CD4-positive, alpha-beta T cell treated with Interleukin-17A for 4 hours (primary cell): ENCODE measurements at regions not wholly inside any gene's neighbourhood (a gene's known extent, or its start where the extent isn't known, plus 50 kb on each side); places are given as distances from the start of the nearest gene placed in this dataset.
"Not testable (repeated sequence)": the region's sequence is repeated elsewhere in the genome, so short reads cannot be mapped to it uniquely, and the experiment has no call there.

Experiments used
- DNase-seq: peaks from one replicate; pipeline ENCODE4 v3.0.0-alpha.2; 2020; ENCODE audit warnings: mixed read lengths

DNA sequence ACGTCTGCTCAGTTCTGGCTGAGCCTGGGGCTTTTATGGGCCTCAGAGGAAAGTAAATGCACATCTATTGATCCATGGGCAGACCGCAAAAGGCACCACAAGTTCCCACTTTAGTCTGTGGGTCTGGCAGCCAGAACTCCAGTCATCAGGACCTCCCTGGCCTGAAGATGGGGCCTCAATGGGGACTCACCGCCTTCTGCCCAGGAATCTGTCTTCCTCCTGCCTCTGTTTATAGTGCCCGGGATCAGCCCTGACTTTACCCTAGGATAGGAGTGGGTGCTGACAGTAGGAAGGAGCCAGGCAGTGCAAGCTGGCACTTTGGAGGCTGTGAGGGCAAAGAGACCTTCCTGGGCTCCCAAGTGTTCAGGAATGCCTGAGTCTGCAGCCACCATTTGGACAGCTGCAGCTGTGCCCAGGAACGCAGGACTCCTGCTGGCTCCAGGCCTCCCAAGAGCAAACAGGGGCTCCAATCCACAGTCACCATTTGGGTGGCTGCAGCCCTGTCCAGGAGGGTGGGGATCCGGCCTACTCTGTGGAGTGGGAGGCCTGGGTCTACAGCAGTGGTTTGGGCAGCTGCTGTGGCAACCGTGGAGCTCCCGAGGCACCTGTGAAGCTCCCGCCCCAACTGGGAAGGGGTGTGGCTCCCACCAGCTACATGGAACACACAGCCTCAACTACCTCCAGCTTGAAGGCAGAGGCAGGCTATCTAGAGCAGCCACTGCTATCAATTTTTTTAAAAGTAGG lies 1440.9 kb upstream of the ADGRL3 start:
- DNase-seq = no peak

- DNase-seq = no peak
These were observed 1437.8 kb upstream of the ADGRL3 start for GRCh38 chr4:59762344-59762743.

- DNase-seq = no peak
These were observed 1429.4 kb upstream of the ADGRL3 start for GRCh38 chr4:59770601-59771264.

GRCh38 chr4:59772641-59773139 lies 1427.4 kb upstream of the ADGRL3 start:
- DNase-seq = no peak

DNA sequence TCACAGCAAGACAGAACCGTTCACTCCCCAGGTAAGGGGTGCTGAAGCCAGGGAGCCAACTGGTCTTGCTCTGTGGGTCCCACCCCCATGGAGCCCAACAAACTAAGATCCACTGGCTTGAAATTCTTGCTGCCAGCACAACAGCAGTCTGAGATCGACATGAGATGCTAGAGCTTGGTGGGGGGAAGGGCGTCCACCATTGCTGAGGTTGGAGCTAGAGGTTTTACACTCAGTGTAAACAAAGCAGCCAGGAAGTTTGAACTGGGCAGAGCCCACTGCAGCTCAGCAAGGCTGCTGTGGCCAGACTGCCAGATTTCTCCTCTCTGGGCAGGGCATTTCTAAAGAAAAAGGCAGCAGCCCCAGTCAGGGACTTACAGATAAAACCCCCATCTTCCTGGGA lies 1419.9 kb upstream of the ADGRL3 start:
- not testable (repeated sequence) for DNase-seq

DNA sequence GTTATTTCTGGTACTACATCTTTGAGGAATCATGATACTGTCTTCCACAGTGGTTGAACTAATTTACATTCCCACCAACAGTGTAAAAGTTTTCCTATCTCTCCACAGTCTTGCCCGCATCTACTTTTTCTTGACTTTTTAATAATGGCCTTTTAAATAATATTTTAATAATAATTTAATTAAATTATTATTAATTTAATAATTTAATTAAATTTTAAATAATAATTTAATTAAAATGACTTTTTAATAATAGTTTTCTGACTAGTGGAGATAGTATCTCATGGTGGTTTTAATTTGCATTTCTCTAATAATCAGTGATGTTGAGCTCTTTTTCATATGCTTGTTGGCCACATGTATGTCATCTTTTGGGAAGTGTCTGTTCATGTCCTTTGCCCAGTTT lies 1395.0 kb upstream of the ADGRL3 start:
- no peak for DNase-seq

- DNase-seq = no peak
These were observed 1385.6 kb upstream of the ADGRL3 start for GRCh38 chr4:59814402-59815010.

DNA sequence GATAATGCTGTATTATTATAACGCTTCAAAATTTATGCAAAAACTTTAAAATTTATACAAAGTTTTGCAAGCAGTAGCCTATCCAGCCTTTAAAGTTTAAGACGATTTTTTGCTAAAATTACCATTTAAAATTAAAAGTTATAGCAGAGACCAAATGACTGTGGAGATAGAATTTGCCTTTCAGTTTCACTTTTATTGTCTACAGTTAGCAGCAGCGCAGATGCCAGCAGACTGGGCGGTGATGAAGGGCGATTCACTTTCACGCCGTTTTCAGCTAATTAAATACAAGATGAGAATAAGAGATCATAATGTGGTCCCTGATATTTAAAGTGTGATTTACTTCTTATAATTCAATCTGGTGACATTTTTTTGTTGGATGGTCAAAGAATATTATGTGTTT lies 1381.5 kb upstream of the ADGRL3 start:
- no peak for DNase-seq

DNA sequence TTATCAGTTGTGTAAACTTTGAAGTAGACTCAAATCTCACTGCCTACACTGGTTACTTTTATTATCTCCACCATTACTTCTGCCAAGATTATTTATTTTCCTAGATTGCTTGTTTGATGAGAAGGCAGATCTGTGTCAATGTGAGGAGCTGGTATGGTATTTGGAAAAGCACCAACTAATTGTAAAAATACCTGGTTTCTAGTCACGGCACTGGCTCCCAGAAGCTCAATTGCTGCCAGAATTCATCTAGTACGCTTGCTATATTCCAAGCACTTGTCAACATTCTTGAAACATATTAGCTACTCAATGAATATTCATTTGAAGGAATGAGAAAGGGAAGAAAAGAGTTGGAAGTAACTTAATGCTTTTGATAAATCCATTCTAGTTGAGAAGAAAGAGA lies 1376.8 kb upstream of the ADGRL3 start:
- DNase-seq = no peak

DNA sequence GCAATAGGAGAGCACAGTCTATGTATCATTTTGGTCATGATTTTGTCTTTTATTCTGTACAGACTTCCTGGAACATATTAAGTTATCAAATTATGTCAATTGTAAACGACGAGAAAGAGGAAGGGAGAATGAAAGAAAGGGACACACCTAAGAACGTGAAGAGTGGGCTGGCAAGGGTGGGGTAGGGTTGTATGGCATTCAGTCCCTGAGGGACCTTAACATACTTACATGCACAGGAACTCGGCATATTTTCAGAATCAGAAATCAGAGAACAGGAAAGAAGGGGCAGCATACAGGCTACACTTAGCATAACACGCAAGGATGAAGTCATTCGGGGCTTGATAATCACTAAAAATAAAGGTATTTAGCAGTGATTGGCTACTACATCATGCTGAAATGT lies 1375.0 kb upstream of the ADGRL3 start:
- no peak for DNase-seq

DNA sequence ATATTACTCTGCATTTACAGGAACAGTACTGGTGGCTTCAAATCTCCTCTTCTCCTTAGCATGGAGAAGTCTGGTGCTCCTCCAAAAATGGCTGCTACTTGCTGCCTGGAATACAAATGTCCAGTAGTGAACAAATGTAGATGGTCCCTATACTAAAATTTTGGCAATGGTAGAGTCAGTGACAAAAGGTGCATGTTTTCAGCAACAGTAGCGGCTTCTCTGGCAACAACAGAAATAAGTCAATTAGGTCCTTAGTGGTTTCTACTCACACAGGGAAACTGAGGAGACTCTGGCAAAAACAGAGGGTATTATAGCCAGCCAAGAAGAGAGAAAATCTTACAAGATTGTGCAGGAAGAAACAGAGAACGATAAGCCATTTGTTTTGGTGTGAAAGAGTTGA lies 1368.4 kb upstream of the ADGRL3 start:
- DNase-seq = no peak

GRCh38 chr4:59834943-59835342 lies 1365.2 kb upstream of the ADGRL3 start:
- no peak for DNase-seq

DNA sequence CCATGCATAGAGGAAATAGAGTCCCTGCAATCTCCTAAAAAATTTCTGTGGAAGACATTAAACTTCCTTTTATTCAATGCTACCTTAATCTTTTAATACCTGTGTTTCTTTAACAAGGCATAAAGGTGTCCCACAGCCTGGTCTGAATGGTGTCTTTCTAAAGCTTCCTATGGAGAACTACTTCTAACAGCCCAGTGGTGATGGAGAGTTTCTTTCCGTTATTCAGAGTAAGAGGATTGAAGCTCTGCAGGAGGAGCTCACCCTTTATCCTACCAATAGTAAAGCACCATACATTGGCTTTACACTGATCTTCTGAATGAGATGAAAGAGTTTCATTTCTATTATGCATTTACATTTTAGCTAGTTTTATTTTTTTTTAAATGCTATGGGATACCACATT lies 1362.4 kb upstream of the ADGRL3 start:
- DNase-seq = no peak

- DNase-seq = no peak
These were observed 1361.9 kb upstream of the ADGRL3 start for GRCh38 chr4:59838236-59838635.

DNA sequence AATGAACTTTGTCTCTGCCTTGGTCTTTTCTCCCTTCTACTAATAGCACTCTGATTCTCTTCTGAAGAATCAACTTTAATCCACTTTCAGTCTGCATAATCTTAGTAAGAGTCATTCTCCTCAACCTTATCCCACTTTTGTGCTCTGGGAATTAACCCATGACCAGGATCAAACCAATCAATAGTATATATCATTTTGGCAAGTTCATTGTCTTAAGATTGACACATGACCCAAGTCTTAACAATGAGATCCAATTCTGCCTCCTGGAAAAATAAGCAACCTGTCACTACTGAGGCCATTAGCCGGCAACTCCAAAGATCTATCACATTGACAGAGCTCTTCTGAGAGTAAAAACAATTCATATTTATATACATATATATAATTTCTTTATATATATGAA lies 1358.4 kb upstream of the ADGRL3 start:
- no peak for DNase-seq

- no peak for DNase-seq
These were observed 1351.7 kb upstream of the ADGRL3 start for GRCh38 chr4:59848457-59848856.

DNA sequence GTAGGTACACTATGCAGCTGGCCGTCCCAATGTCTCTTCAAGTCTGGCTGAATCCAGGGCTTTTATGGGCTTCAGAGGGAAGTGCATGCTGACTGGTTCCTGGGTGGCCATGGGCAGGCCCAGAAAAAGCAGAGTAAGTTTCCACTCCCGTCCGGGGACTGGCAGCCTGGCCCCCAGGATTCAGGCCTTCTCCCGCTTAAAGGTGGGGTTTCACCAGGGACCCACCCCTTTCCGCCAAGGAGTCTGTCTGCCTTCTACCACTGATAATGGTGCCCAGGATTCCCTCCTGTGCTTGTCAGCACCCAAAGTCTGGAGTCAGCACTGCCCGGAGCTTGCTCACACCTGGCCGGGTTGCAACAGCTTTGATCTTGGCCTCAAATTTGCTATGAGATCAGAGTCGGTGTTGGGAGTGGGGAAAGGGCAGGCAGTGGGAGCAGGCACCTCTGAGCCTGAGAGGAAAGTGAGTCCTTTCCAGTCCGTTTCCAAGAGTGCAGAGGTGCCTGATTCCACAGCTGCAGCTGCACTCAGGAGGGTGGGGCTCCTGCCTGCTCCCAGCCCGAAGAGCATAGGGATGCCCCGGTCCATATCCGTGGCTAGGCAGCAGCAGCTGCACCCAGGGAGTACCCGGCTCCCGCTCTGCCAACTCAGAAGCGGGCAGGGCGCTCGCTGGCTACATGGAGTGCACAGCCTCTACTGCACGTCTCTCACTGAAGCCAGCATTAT lies 1344.3 kb upstream of the ADGRL3 start:
- DNase-seq = no peak

- no peak for DNase-seq
These were observed 1331.1 kb upstream of the ADGRL3 start for GRCh38 chr4:59869056-59869455.

GRCh38 chr4:59869559-59869958 lies 1330.6 kb upstream of the ADGRL3 start:
- DNase-seq = no peak

DNA sequence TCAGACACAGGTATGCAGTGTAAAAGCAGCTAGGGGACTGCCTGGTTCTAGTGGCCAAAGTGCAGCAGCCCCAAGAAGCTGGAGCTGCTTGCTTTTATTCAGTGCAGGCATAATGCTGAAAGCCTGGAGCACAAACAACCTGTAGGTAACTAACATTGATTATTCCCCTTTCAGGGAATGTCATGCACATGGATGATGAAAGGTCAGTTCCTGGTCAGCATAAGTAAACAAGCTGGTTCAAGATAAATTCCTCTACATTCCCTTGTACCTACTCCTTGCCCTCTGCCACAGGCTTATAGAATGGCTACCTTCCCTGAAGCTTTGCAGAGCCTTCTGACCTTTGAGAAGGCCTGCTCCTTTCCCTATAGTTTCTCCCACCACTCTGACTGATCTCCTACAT lies 1318.5 kb upstream of the ADGRL3 start:
- no peak for DNase-seq

- DNase-seq = no peak
These were observed 1295.8 kb upstream of the ADGRL3 start for GRCh38 chr4:59904331-59904730.

- DNase-seq = no peak
These were observed 1279.7 kb upstream of the ADGRL3 start for GRCh38 chr4:59920416-59920815.

DNA sequence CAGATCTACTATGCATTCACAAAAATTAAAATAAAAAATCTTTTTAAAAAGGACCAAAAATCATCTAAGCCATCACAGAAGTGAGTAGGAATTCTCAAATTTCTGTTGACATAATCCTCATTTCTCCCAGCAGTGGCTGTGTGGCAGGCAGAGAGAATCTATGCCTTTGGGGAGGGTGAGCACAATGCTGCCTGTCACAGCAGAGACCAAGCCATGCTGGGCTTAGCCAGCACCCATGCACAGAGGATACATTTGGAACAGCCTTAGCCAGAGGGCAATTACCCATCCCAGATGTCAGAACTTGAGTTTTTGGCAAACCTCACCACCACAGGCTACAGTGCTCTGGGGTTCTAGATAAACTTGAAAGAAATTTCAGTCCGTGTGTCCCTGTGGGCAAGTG lies 1274.8 kb upstream of the ADGRL3 start:
- DNase-seq = no peak

GRCh38 chr4:59936566-59936965 lies 1263.6 kb upstream of the ADGRL3 start:
- no peak for DNase-seq
